ENCODE measurements at regions not wholly inside any gene's neighbourhood (a gene's known extent, or its start where the extent isn't known, plus 50 kb on each side); places are given as distances from the start of the nearest gene placed in this dataset.

GRCh38 chr2:221044781-221045180 is 527.3 kb downstream of the EPHA4 start:
- TF ChIP-seq POLR2AphosphoS5 (IDR thresholded peaks at IDR 0.05): no peak
- no peak for TF ChIP-seq POLR2A (IDR thresholded peaks at IDR 0.05)
